ENCODE measurements at regions not wholly inside any gene's neighbourhood (a gene's known extent, or its start where the extent isn't known, plus 50 kb on each side); places are given as distances from the start of the nearest gene placed in this dataset.
A peak's percentile ranks its signal among the peaks of the same experiment; 100 is the strongest.

GRCh38 chr12:124369055-124369826 lies 74.3 kb downstream of the RFLNA start:
- peaks cover 4% of the 10 kb centered on the region; the same call in 1 of the 2 replicates for H3K36me3 ChIP-seq (ENCODE audit: control insufficient read depth, insufficient read depth, low read length)
- peak overlapping the region; percentile 86 for H3K27ac ChIP-seq (ENCODE audit: low read length)
- ChIA-PET POLR2A (no interaction called here), CTCF (no interaction called here)
- TF ChIP-seq POLR2AphosphoS5 (IDR thresholded peaks at IDR 0.05; ENCODE audit: low read depth, low read length) (peak; percentile 54; the same call in 1 of the 2 replicates), REST (IDR thresholded peaks at IDR 0.05; ENCODE audit: insufficient read depth in 1 of 2, low read depth in 2 of 2, low read length in 1 of 2) (0 out of 4 replicates have a peak, but pooled peaks of 1 of the 2 experiments have one; percentile 50), CTCF (IDR thresholded peaks at IDR 0.05) (no peak), TCF7L2 (IDR thresholded peaks at IDR 0.05; ENCODE audit: low read depth, low read length) (no peak)
- intact Hi-C loops (cut with micrococcal nuclease; ENCODE audit: unreplicated experiment) (no loop called here), in situ Hi-C loops (cut with HindIII; ENCODE audit: low pct_unique_long_range_greater_than_20kb, low sequenced_read_pairs) (no loop called here)
- no TSS peak for BruUV-seq (replicated peaks)
- H3K27me3 ChIP-seq (ENCODE audit: control insufficient read depth, insufficient read depth, low read length) = no peaks in the 10 kb centered on the region
- no peak for DNase-seq (ENCODE audit: low read depth, low spot score)
- ATAC-seq = peak; percentile 76
- H3K4me1 ChIP-seq (ENCODE audit: control insufficient read depth, insufficient read depth, low read length) = peaks cover 80% of the 10 kb centered on the region
- no peaks in the 10 kb centered on the region for H3K9me3 ChIP-seq (ENCODE audit: control insufficient read depth, insufficient read depth, low read depth, low read length)
- H3K4me3 ChIP-seq (ENCODE audit: low read depth in 2 of 2, low read length in 2 of 2) = no peak overlapping the region

GRCh38 chr12:124368421-124369032 lies 73.6 kb downstream of the RFLNA start:
- TF ChIP-seq REST (IDR thresholded peaks at IDR 0.05; ENCODE audit: insufficient read depth in 1 of 2, low read depth in 2 of 2, low read length in 1 of 2) = no peak
- no peak for TF ChIP-seq SIN3A (IDR thresholded peaks at IDR 0.05; ENCODE audit: borderline replicate concordance, insufficient read depth, low read depth, low read length)
- no peak for TF ChIP-seq TCF7L2 (IDR thresholded peaks at IDR 0.05; ENCODE audit: low read depth, low read length)
- TF ChIP-seq POLR2AphosphoS5 (IDR thresholded peaks at IDR 0.05; ENCODE audit: low read depth, low read length) = no peak
- no peak for TF ChIP-seq CTCF (IDR thresholded peaks at IDR 0.05)
- intact Hi-C loops (cut with micrococcal nuclease; ENCODE audit: unreplicated experiment) (no loop called here), in situ Hi-C loops (cut with HindIII; ENCODE audit: low pct_unique_long_range_greater_than_20kb, low sequenced_read_pairs) (no loop called here)
- H3K27me3 ChIP-seq (ENCODE audit: control insufficient read depth, insufficient read depth, low read length) = no peaks in the 10 kb centered on the region
- ChIA-PET CTCF (no interaction called here), POLR2A (no interaction called here)
- BruUV-seq (replicated peaks) = no TSS peak
- DNase-seq (ENCODE audit: low read depth, low spot score) (no peak), ATAC-seq (no peak)
- H3K4me3 ChIP-seq (ENCODE audit: low read depth in 2 of 2, low read length in 2 of 2) = no peak overlapping the region
- no peaks in the 10 kb centered on the region for H3K9me3 ChIP-seq (ENCODE audit: control insufficient read depth, insufficient read depth, low read depth, low read length)
- H3K36me3 ChIP-seq (ENCODE audit: control insufficient read depth, insufficient read depth, low read length) = peaks cover 4% of the 10 kb centered on the region; the same call in 1 of the 2 replicates
- peak overlapping the region; percentile 86 for H3K27ac ChIP-seq (ENCODE audit: low read length)
- peaks cover 84% of the 10 kb centered on the region for H3K4me1 ChIP-seq (ENCODE audit: control insufficient read depth, insufficient read depth, low read length)

All from Panc1 (cell line).